ENCODE measurements at regions not wholly inside any gene's neighbourhood (a gene's known extent, or its start where the extent isn't known, plus 50 kb on each side); places are given as distances from the start of the nearest gene placed in this dataset.

- DNase-seq (ENCODE audit: low spot score), result no peak
Measured at GRCh38 chr20:12022126-12022525, 104.4 kb downstream of the BTBD3 start.

DNA sequence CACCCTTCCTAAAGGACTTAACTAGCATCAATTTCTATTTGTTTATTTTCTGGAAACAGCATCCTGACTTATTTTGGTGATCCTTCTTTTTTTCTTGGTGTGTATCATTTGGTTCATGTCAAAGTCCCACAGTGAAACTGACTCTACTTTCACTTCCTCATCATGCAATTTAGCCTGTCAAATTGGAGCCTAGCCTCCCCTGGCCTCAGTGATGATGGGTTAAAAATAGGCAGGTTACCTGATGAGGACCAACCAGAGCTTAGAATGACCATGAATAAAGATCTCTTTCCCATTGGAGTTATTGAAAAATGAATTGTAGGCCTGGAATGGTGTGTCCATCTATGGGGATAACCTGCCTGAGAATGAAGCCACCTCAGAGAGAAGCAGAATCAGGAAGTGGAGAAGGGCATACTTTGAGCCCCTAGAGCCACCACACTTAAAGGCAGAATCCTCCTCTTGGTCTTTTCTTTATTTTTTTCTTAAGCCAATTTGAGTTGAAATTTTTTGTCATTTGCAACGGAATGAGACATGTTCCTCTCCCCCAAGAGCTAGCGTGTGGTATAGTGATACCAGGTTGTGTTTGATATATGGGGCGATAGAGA is 105.6 kb downstream of the BTBD3 start:
- DNase-seq (ENCODE audit: low spot score), result peak; percentile 12

GRCh38 chr20:12028771-12029170 is 111.1 kb downstream of the BTBD3 start:
- no peak for DNase-seq (ENCODE audit: low spot score)

- no peak for DNase-seq (ENCODE audit: low spot score)
Measured at GRCh38 chr20:12030470-12030869, 112.8 kb downstream of the BTBD3 start.

DNA sequence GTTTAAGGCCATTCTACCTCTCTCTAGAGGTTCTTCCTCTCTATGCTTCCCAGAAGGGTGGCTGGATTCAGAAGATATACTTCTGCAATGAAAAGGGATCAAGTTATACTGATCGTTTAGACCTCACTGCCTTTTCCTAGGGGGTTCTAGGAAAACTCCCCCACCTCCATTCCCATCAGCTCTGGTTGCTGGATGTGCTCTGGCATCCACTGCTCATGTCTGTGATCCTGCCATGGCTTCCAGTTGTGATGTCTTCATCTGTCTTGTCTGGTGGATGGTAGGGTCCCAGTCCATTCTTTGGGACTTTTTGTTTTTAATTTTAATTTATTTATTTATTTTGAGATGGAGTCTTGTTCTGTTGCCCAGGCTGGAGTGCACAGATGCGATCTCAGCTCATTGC is 118.4 kb downstream of the BTBD3 start:
- DNase-seq (ENCODE audit: low spot score), result no peak

DNA sequence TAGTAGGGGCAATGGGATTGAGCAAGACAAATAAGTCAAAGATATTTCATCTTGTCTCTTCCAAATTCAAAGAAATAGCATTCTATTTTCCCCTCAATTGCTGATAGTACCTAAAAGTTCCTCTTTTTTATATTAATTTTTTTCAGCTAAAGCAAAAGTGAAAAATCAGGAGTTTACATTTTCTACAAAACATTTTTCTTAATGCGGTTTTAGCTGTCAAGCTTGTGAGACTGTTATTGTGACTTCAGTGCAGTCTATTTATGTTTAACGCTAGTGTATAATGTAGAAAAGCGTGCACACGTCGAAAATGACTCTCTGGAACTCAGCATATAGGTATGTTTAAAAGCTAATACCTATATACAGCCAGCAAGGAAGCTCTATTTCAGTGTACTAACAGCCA is 119.8 kb downstream of the BTBD3 start:
- DNase-seq (ENCODE audit: low spot score), result no peak

DNA sequence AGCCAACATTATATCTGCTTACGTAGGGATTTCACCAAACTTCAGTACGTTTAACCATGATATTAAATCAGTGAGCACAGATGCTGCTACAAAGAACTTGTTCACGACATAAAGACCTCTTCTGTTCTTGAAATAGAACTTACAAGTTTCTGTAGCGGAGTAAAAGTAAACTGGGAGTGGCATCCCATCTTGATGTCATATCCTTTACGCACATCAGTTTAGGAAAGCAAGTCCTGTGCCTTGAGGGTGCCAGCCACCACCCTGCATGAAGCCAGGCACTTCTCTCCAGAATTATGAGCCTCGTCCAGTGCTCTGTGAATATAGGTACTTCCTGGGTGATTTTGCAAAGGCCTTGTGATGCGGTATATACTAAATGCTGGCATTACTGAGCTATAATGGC is 122.6 kb downstream of the BTBD3 start:
- no peak for DNase-seq (ENCODE audit: low spot score)

- DNase-seq (ENCODE audit: low spot score), result no peak
Measured at GRCh38 chr20:12044969-12045368, 127.3 kb downstream of the BTBD3 start.

- DNase-seq (ENCODE audit: low spot score), result no peak
Measured at GRCh38 chr20:12047838-12048432, 130.2 kb downstream of the BTBD3 start.

DNA sequence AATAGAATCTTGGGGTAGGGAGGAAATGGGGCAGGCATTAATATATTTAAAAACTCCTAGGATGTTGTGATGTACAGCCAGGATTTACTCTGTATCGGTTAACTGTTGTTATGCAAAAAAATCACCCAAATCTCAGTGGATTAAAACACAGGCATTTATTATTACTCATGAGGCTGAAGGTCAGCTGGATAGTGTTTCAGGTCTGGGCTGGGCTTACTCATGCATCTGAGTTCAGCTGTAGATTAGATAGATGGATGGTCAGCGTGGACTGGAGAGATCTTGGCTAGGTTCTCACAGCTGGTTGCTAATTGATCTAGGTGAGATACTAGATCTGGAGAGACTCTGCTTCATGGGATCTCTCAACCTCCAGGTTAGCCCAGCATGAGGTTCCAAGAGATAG is 131.4 kb downstream of the BTBD3 start:
- no peak for DNase-seq (ENCODE audit: low spot score)

DNA sequence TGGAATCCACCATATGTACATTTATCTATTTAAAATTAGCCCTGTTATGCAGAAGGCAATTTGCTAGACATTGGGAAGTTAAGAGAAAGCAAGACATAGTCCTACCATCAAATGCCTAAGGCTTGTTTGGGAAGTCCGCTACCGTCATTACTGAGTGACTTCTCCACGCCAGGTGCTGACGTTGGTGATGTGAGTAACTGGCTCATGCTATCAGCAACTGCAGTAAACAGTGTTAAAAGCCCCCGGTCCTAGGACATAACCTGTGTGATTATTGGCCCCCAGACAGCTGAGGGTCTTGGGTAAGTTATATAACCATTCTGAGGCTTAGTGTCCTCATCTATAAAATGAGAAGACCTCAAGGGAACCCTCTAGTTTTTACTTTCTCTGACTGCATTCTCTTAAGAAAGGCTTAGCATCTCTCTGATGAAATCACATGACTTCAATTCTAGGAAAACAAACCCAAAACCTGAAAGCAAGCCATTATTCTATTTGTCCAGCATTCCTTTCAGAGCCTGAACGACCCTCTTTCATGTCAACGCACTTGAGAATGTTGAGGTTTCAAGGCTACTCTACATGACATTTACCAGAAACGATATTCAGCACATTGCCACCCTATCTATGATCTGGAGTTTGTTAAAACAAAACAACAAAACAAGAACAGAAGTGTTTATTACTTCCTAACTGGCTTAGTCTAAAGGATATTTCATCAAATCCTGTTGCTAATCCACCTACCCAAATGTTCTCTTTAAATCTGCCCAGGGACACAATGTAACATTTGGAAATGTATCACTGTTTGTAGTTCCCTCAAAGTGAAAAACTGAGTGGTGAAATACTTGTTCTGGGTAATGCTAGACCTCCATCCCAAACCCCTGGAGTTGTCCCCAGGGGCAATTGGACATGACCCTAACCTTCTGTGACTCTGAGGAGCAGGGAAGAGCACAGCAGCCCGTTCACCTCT is 133.8 kb downstream of the BTBD3 start:
- DNase-seq (ENCODE audit: low spot score), result no peak

DNA sequence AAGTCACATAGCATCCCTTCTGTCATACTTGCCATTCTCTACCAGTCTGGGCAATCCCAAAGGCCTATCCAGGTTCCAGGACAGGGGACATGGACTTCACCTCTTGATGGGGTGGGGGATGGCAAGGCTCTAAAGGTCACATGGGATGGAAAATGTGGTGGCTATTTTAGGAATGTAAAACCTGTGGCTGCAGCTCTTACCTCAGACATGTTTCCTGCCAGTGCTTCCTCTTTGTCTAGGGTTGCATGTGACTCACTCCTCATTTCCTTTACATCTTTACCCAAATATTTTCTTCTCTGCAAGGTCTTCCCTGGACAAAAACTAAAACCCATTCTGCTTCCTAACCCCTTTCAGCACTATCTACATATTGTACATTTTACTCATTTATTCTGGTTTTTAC is 135.7 kb downstream of the BTBD3 start:
- DNase-seq (ENCODE audit: low spot score), result no peak

GRCh38 chr20:12054556-12054955 is 136.9 kb downstream of the BTBD3 start:
- DNase-seq (ENCODE audit: low spot score), result no peak

DNA sequence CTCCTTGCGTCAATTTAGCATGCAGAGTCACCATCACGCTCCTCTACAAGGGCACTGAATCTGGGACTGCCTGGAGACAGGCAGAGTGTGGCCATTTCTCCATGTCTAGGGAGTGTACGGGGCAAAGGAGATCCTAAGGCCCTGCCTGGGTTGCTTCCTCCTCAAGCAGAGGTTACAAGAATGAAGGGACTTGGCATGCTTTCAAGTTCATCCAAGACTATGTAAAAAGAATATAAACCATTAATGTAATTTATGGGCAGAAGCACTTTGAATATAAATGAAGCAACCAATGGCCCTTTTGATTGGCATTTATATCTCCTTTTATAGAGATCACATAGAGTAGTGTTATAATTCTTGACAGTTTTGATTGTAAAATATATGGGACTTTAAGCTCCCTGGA is 137.5 kb downstream of the BTBD3 start:
- DNase-seq (ENCODE audit: low spot score), result no peak

GRCh38 chr20:12056839-12057238 is 139.1 kb downstream of the BTBD3 start:
- no peak for DNase-seq (ENCODE audit: low spot score)

DNA sequence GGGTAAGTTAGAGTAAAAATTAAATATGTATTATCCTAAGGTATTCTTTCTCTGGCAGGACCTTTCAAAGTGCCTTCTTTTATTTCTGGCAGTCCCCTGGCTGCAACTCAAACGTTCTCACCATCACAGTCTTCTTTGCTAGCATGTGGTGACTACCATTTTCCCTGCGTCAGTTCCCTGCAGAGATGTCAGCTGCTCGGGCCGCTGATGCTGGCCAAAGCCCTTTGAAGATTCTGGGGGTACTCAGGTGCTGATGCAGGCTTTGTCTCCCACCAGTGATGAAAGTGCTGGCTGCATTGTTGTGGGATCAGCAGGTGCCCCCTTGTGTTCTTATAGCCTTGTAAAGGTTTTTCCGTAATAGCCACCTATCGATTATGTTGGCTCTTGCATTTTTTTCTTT is 140.1 kb downstream of the BTBD3 start:
- DNase-seq (ENCODE audit: low spot score), result no peak

DNA sequence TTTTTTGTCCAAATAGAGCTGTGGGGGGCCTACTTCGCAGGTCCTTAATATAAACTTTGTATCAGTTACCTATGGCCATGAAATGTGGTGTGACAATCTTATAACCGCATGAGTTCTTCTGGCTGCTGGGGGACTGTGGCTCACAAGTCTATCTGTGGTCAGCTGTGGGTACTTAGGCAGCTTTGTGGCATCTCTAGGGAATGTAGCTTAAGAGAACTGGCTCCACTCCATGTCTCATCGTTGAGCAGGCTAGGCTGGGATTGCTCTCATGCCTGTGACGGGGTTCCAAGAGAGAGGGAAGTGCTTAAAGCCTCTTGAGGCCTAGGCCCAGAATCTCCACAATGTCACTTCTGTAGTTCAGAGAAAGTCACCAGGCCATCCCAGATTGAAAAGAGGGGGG is 140.5 kb downstream of the BTBD3 start:
- no peak for DNase-seq (ENCODE audit: low spot score)

- no peak for DNase-seq (ENCODE audit: low spot score)
Measured at GRCh38 chr20:12061466-12061865, 143.8 kb downstream of the BTBD3 start.

DNA sequence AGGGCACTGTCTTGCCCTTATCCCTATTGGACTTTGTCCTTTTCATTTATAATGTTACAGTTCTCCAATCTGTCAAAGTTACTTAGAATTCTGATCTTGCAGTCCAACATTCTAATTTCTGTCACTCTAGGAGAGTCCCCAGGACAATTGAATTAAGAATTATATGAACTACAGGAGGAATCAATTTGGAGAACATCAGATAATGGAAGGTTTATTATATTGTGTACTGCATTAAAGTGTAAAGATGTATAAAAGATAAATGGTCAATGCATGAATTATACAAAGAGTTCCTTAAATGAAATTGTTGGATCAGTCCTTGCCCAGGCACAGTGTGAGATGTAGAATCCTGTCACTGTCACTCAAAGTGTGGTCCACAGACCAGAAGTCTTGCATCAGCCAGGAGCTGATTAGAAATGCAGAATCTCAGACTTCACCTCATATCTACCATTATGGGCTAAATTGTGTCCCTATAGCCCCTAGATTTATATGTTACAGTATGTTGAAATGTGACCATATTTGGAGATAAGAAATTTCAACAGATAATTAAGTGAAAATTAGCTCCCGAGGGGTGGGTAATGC is 145.5 kb downstream of the BTBD3 start:
- DNase-seq (ENCODE audit: low spot score), result no peak

DNA sequence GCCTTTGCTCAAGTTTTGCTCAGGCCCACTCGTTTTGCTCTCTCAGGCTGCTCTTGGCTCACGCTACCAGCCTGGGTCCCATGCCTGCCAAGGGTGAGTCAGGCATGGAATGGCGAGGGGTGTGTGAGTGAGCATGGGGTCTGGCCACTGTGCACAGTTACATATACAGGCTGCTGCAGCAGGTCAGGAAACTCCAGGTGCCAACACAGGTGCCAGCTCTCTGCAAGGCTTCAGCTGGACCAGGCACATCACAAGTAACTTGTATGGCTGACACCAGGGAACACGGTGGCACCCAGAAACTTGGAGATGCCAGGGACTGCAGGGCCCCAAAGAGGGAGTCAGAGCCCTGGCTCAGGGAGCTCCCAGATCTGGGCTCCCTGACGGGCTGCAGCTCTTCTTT is 146.8 kb downstream of the BTBD3 start:
- no peak for DNase-seq (ENCODE audit: low spot score)

- no peak for DNase-seq (ENCODE audit: low spot score)
Measured at GRCh38 chr20:12067686-12068085, 150.0 kb downstream of the BTBD3 start.

DNA sequence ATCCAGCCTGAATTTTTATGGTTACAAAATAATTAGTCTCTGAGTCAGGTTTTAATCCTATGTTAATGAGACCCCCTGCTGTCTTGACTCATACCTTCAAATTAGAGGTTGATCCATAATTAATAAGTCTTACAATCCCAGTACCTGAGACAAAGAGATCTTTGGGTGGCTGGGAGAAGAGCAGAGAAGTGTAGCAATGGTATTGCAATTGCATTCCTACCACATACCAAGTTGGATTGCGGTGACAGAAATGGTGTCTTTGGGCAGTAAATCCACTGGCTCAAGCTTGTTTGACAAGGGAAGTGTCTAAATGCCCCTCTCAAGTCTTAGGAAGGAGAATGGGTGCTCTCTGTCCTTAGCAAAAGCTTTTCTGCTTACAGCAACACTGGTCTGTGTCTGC is 150.4 kb downstream of the BTBD3 start:
- DNase-seq (ENCODE audit: low spot score), result no peak

GRCh38 chr20:12069181-12069580 is 151.5 kb downstream of the BTBD3 start:
- no peak for DNase-seq (ENCODE audit: low spot score)
